ENCODE measurements at regions not wholly inside any gene's neighbourhood (a gene's known extent, or its start where the extent isn't known, plus 50 kb on each side); places are given as distances from the start of the nearest gene placed in this dataset.

DNA sequence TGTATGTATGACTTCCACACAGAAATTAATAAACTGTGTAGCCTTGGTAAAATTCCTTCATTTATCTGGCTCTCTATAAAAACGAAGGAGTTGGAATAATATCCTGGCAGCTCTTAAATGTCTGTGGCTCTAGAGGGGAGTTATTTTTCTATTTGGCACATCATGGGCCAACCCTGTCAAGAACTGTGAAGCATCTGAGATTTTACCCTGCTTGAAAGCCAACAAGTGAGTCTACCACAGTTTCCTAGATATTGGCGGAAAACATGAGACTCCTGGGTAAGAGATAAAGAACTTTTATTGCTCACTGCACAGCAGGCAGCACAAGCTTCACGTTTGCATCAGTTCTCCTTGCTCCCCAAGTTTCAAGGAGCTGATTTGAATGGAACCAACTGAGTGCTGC lies 346.7 kb upstream of the CYRIA start:
- TF ChIP-seq, protein P1, sequence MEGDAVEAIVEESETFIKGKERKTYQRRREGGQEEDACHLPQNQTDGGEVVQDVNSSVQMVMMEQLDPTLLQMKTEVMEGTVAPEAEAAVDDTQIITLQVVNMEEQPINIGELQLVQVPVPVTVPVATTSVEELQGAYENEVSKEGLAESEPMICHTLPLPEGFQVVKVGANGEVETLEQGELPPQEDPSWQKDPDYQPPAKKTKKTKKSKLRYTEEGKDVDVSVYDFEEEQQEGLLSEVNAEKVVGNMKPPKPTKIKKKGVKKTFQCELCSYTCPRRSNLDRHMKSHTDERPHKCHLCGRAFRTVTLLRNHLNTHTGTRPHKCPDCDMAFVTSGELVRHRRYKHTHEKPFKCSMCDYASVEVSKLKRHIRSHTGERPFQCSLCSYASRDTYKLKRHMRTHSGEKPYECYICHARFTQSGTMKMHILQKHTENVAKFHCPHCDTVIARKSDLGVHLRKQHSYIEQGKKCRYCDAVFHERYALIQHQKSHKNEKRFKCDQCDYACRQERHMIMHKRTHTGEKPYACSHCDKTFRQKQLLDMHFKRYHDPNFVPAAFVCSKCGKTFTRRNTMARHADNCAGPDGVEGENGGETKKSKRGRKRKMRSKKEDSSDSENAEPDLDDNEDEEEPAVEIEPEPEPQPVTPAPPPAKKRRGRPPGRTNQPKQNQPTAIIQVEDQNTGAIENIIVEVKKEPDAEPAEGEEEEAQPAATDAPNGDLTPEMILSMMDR (IDR thresholded peaks at IDR 0.05), result no peak
- TF ChIP-seq POLR2A (IDR thresholded peaks at IDR 0.05), result no peak
